Stimulated activated CD8-positive, alpha-beta memory T cell treated with anti-CD3 and anti-CD28 coated beads, Interleukin-15, amount 100 ng/mL, for 48 hours (primary cell): ENCODE measurements at regions not wholly inside any gene's neighbourhood (a gene's known extent, or its start where the extent isn't known, plus 50 kb on each side); places are given as distances from the start of the nearest gene placed in this dataset.

Experiments used
- DNase-seq, 2 donors: peaks; one replicate each; pipeline ENCODE4 v3.0.0-alpha.2; 2020; ENCODE audit warnings: low read depth in 2 of 2

GRCh38 chr3:116848248-116848829 lies 138.8 kb downstream of the TUSC7 start:
- no peak for DNase-seq

DNA sequence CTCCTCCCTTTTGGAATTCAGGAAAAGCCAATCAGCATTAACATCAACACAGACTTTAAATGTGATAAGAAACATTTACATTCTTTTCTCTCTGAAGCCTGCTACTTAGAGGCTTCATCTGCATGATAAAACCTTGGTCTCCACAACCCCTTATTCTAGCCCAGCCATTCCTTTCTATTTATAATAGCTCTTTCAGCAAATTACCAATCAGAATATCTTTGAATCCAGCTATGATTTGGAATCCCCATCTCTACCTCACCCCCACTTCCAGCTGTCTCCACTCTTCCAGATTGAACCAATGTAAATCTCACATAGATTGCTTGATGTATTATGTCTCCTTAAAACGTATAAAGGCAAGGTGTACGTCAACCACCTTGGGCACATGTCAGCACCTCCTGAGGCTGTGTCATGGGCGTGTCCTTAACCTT lies 139.7 kb downstream of the TUSC7 start:
- no peak for DNase-seq

GRCh38 chr3:116852803-116853202 lies 143.2 kb downstream of the TUSC7 start:
- no peak for DNase-seq

DNA sequence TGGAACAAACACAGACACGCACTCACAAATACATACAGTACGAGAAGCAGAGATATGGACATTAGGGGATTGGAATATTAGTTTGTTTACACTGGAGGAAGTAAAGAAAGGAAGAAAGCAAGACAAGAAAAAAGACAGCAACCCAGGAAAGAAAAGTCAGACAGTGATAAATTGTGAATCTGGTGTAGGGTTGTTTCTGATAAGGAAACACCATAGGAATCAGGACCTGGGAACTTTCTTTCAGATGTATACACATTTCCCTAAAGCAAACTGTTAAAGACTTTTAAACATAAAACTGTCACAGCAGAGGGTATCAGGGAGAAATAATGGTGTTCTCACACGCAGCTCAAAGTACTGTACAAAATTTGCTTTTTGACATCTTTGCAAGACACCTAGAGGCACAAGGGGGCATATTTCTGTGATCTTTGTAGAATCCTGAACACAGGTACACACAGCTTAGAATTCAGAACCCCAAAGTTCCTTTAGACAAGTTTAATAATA lies 153.7 kb downstream of the TUSC7 start:
- no peak for DNase-seq

- DNase-seq: no peak
Measured at GRCh38 chr3:116863822-116864589, 154.4 kb downstream of the TUSC7 start.

DNA sequence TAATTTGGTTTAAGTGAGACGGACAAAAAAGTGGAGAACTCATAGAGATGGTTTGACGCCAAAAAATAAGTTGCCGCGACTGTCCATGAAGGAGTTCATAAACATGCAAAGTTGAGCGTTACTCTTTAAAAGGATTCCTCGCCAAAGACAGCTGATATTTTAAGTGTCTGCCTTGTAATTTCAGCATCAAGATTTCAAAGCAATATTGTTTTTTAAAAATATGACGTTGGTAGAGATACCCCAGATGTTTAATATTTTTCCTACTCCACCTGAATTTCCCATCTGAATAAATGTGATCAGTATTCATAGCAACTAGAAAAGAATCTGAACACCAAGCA lies 155.0 kb downstream of the TUSC7 start:
- DNase-seq: no peak

- DNase-seq: no peak
Measured at GRCh38 chr3:116870379-116870778, 160.8 kb downstream of the TUSC7 start.

DNA sequence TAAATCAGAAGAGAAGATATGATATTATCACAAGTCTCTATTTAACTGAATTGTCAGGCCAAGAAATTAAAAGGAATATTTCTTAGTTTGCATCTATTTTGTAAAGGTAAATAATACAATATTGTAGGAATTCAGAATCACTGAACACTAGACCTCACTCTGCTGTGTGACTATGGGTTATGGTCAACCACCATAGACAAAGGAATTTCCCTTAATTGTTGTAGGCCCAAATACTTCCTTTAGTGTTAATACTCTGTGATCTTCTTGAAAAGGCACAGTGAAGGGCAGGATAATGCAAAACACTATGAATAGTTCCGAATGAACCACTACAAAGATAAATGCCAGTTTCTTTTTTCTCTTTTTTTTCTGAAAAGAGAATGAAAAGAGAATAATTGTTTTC lies 162.3 kb downstream of the TUSC7 start:
- DNase-seq: no peak

DNA sequence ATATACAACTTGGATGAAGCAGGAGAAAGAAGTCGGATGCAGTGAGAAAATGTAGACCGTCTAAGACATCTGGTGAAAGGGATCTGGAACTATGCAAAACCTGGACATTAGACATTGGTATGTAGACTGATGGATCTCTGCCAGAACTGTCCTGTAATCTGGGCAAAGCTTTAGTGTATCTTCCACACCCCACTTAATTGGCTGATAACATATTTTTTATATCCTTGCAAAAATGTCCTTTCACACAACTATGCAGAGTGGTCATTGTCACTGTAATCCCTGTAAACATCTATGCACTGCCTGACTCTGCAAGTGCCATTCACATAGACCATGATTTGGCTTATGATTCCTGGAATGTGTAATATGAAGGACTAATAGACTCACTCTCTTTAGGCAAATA lies 163.1 kb downstream of the TUSC7 start:
- DNase-seq: no peak

GRCh38 chr3:116873142-116873541 lies 163.6 kb downstream of the TUSC7 start:
- DNase-seq: no peak

DNA sequence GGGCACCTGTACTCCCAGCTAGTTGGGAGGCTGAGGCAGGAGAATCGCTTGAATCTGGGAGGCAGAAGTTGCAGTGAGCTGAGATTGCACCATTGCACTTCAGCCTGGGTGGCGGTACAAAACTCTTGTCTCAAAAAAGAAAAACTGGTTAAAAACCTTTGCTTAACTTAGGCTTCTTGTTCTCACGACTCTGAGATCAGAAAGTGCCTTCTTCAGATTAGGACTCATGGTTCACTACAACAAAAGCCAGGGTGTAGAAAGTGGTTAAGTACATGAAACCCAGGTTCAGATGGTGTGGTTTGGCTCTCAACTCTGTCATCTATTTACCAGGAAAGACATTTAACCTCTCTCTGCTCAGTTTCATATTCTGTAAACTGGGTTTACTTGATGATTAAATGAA lies 168.4 kb downstream of the TUSC7 start:
- DNase-seq: no peak

GRCh38 chr3:116886202-116886893 lies 176.8 kb downstream of the TUSC7 start:
- DNase-seq: no peak

DNA sequence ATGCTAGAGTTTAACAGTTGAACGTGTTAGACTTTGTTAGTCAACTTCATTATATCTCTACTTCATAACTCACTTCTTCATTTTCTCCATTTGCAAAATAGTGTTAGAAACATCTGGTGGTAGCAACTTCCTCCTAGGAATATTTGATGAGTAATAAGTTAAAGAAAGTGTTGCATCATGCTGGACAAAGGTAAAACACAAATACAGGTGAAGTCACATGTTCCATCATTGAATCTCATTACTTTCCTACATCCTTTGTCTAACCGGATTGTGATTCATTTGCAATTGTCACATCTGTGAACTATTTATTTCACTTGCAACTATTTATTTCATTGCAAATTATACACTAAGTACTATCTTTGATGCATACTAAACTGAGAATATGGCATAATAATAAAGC lies 186.5 kb downstream of the TUSC7 start:
- no peak for DNase-seq

- no peak for DNase-seq
Measured at GRCh38 chr3:116897382-116897781, 187.8 kb downstream of the TUSC7 start.

- DNase-seq: no peak
Measured at GRCh38 chr3:116899253-116899652, 189.7 kb downstream of the TUSC7 start.

- DNase-seq: no peak
Measured at GRCh38 chr3:116905334-116905733, 195.8 kb downstream of the TUSC7 start.

- no peak for DNase-seq
Measured at GRCh38 chr3:116905794-116906193, 196.2 kb downstream of the TUSC7 start.

DNA sequence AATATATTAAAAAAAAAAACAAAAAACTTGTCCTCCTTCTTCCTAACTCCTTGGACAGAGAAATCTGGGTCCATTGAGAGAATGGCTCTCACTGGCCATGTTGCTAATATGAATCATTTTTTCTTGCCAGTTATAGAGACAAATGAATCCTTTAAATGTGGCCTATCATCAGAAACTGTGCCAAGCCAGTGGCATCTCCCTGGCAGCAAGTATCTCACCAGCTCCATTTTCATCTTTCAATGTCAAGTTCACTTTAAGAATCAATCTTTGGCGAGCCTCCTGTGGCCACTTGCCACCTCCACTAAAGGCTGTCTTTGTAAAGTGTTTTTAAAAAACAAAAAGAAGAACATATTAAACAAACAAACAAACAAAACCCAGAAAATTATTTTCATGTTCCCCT lies 202.5 kb downstream of the TUSC7 start:
- DNase-seq: no peak

DNA sequence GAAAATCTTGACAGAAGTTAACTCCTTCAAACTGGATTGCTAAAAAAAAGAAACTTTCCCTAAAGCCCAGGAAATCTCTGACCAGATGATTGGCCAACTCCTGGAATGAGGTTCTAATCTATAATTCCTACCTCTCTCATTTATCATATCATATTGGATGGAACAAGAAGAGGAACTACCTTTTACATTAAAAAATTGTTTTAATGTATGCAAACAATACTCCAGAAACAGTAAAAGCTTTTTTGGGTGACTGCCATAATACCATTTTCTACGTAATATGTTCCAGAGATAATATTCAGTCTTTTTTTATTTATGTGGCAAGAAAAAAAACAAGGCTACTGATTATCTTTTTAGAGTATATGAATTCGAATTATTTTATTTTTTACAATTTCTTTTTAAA lies 204.4 kb downstream of the TUSC7 start:
- DNase-seq: no peak

GRCh38 chr3:116916836-116917235 lies 207.3 kb downstream of the TUSC7 start:
- no peak for DNase-seq

DNA sequence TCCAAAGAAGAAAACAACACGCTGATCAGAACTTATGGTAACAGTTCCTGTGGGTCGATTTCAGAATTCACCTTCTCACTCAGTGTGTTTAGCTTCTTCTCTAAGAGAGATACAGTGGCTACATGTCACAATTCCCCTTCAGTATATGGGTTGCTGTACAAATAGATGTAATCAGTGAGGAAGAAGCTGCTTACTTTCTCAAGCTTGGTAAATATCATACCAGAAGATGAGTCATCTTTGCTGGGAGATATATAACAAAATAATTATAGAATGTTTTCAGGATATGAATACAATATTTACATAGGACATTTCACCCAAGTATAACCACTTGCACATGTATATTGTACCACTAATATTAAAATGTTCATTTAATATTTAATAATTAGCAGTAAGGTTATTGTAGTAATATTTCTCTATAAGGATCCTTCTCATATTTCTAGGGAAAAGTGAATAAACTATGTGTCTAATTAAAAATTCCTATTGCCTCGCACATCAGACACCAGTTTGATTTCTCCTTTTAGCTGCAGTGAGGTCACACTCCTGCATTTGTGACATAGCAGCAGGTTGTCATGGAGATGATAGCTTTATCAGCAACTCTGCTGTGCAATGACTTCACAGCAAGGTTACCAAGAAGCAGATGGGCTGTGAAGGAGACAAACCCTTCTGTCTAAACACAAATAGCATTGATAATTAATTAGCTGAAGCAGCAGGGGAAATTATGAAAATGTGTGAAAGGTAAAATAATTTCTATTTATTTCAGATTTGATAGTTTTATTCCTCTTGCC lies 211.4 kb downstream of the TUSC7 start:
- DNase-seq: no peak

DNA sequence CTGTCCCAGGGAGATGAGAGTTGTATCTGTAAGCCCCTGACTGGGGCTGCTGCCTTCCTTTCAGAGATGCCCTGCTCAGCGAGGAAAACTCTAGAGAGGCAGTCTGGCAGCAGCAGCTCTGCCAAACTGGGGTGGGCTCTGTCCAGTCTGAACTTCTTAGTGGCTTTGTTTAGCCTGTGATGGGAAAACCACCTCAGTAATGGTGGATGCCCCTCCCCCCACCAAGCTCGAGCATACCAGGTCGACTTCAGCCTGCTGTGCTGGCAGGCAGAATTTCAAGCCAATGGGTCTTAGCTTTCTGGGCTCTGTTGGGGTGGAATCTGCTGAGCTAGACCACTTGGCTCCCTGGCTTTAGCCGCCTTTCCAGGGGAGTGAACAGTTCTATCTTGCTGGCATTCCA lies 218.3 kb downstream of the TUSC7 start:
- DNase-seq: no peak
